Thyroid gland (tissue), 4 donors: ENCODE measurements at regions not wholly inside any gene's neighbourhood (a gene's known extent, or its start where the extent isn't known, plus 50 kb on each side); places are given as distances from the start of the nearest gene placed in this dataset.

ENCODE experiments used
- CTCF ChIP-seq, 6 experiments: fragments of 200-600 bp in 3 of 6; fragments of 450-650 bp in 3 of 6; sonication (generic) in 3 of 6; IDR thresholded peaks; one replicate each; pipeline ENCODE4 v1.5.1; 2016 to 2019; ENCODE audit warnings: antibody characterized with exemption in 6 of 6, mild to moderate bottlenecking in 2 of 6, inconsistent platforms in 1 of 6, moderate library complexity in 1 of 6
- POLR2A ChIP-seq, 2 donors: fragments of 450-650 bp; IDR thresholded peaks; one replicate each; pipeline ENCODE4 v1.6.1; 2017; ENCODE audit warnings: antibody characterized with exemption in 2 of 2, mild to moderate bottlenecking in 2 of 2, moderate library complexity in 1 of 2

DNA sequence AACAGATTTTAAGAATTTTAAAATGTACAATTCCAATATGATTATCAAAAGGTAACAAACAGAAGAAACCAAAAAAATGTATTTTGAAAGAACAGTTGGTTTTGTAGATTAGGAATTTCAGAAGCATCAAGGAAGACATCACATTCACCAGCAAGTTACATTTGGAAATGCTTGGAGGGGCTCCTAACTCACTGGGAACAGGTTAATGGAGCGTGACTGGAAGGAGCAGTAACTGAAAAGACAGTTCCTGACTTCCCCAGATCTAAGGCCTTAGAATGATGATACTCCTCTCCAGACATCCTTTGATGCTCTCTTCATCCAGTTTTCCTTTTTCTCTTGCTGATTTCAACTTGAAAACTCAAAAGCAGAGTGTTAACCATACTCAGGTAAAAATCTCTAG, 220.0 kb upstream of the EGLN3 start:
- TF ChIP-seq CTCF (IDR thresholded peaks at IDR 0.05) (no peak), POLR2A (IDR thresholded peaks at IDR 0.05) (no peak)
